HEK293 (cell line): ENCODE measurements at regions not wholly inside any gene's neighbourhood (a gene's known extent, or its start where the extent isn't known, plus 50 kb on each side); places are given as distances from the start of the nearest gene placed in this dataset.
"Not testable (repeated sequence)": the region's sequence is repeated elsewhere in the genome, so short reads cannot be mapped to it uniquely, and the experiment has no call there.

Source experiments
- CTCF ChIA-PET: fragments of 350-600 bp; formaldehyde crosslinking; extraction: SDS; loops from one replicate; lab custom pipeline; 2021; ENCODE audit warnings: antibody characterized with exemption; lab: Yijun Ruan, JAX
- POLR2A ChIA-PET: fragments of 300-600 bp; formaldehyde crosslinking; extraction: SDS; loops from one replicate; lab custom pipeline; 2020; ENCODE audit warnings: antibody characterized with exemption, inconsistent platforms; lab: Yijun Ruan, JAX
- H3K27ac ChIP-seq: fragments of 200-500 bp; sonication (Bioruptor generic); 2 replicates; pipeline ENCODE4 v1.5.1; 2014; ENCODE audit warnings: low read depth, low read length, control low read depth, inconsistent platforms; ENCODE audit errors: extremely low read depth
- H3K36me3 ChIP-seq, 2 experiments: fragments of 200-500 bp in 1 of 2; sonication (Bioruptor generic) in 1 of 2; 1 replicate in 1 of 2; 2 replicates in 1 of 2; pipeline ENCODE4 v1.5.1; 2014 to 2017; ENCODE audit warnings: inconsistent platforms in 2 of 2, low read length in 2 of 2; ENCODE audit not compliant: control insufficient read depth in 2 of 2, insufficient read depth in 1 of 2
- H3K4me1 ChIP-seq: fragments of 200-500 bp; sonication (Bioruptor generic); 2 replicates; pipeline ENCODE4 v1.5.1; 2014; ENCODE audit warnings: mild to moderate bottlenecking, low read length, inconsistent platforms; ENCODE audit not compliant: control insufficient read depth, insufficient read depth
- H3K4me3 ChIP-seq: 2 replicates; pipeline ENCODE4 v1.5.1; 2011; ENCODE audit warnings: low read depth, mild to moderate bottlenecking, control low read depth, low read length, moderate library complexity
- H3K9me3 ChIP-seq: fragments of 200-500 bp; sonication (Bioruptor generic); 2 replicates; pipeline ENCODE4 v1.5.1; 2014; ENCODE audit warnings: low read depth, low read length, inconsistent platforms; ENCODE audit not compliant: control insufficient read depth, insufficient read depth
- GLIS1 ChIP-seq: fragments of 450-650 bp; formaldehyde crosslinking; IDR thresholded peaks from 2 replicates; pipeline ENCODE4 v1.5.1; 2016; ENCODE audit warnings: missing biosample characterization, missing genetic modification characterization
- HIC1 ChIP-seq: fragments of 450-650 bp; formaldehyde crosslinking; IDR thresholded peaks from 2 replicates; pipeline ENCODE4 v1.5.1; 2016; ENCODE audit warnings: missing biosample characterization, missing genetic modification characterization
- SP2 ChIP-seq: fragments of 450-650 bp; formaldehyde crosslinking; IDR thresholded peaks from 2 replicates; pipeline ENCODE4 v1.5.1; 2016; ENCODE audit warnings: missing biosample characterization, missing genetic modification characterization
- ZBTB1 ChIP-seq: fragments of 450-650 bp; formaldehyde crosslinking; IDR thresholded peaks from 2 replicates; pipeline ENCODE4 v1.5.1; 2016; ENCODE audit warnings: missing biosample characterization, missing genetic modification characterization
- ZNF114 ChIP-seq: fragments of 450-650 bp; formaldehyde crosslinking; IDR thresholded peaks from 2 replicates; pipeline ENCODE4 v1.5.0; 2017; ENCODE audit warnings: missing biosample characterization, missing genetic modification characterization
- ZNF121 ChIP-seq: fragments of 450-650 bp; formaldehyde crosslinking; IDR thresholded peaks from 2 replicates; pipeline ENCODE4 v1.5.1; 2016; ENCODE audit warnings: missing biosample characterization, missing genetic modification characterization
- ZNF18 ChIP-seq: fragments of 450-650 bp; formaldehyde crosslinking; IDR thresholded peaks from 2 replicates; pipeline ENCODE4 v1.5.1; 2016; ENCODE audit warnings: missing biosample characterization, missing genetic modification characterization
- ZNF239 ChIP-seq: fragments of 450-650 bp; formaldehyde crosslinking; IDR thresholded peaks from 2 replicates; pipeline ENCODE4 v1.5.1; 2016; ENCODE audit warnings: missing biosample characterization, missing genetic modification characterization
- ZNF274 ChIP-seq, 2 experiments: fragments of 200-500 bp in 1 of 2; fragments of 450-650 bp in 1 of 2; sonication (Bioruptor generic) in 1 of 2; formaldehyde crosslinking in 1 of 2; IDR thresholded peaks; 2 replicates each; pipeline versions ENCODE4 v1.5.1 to v1.6.1; 2014 to 2016; ENCODE audit warnings: borderline replicate concordance in 1 of 2, inconsistent platforms in 1 of 2, low read length in 1 of 2, missing biosample characterization in 1 of 2, missing genetic modification characterization in 1 of 2
- ZNF391 ChIP-seq: fragments of 450-650 bp; formaldehyde crosslinking; IDR thresholded peaks from 2 replicates; pipeline ENCODE4 v1.5.1; 2016; ENCODE audit warnings: low read depth, missing biosample characterization, missing genetic modification characterization, borderline replicate concordance
- ZNF529 ChIP-seq: fragments of 450-650 bp; formaldehyde crosslinking; IDR thresholded peaks from 2 replicates; pipeline ENCODE4 v1.5.1; 2017; ENCODE audit warnings: missing genetic modification characterization, missing biosample characterization; ENCODE audit not compliant: insufficient replicate concordance
- ZNF623 ChIP-seq: fragments of 450-650 bp; formaldehyde crosslinking; IDR thresholded peaks from 2 replicates; pipeline ENCODE4 v1.5.1; 2016; ENCODE audit warnings: missing biosample characterization, missing genetic modification characterization
- TF ChIP-seq, protein P1 (sequence below): fragments of 450-650 bp; formaldehyde crosslinking; conservative IDR thresholded peaks from 2 replicates; pipeline ENCODE4 v1.5.1; 2016; ENCODE audit warnings: low read depth, missing biosample characterization, missing genetic modification characterization
- TF ChIP-seq, protein P2 (sequence below): fragments of 450-650 bp; IDR thresholded peaks from 2 replicates; pipeline ENCODE4 v1.5.1; 2018; ENCODE audit warnings: missing biosample characterization, missing genetic modification characterization
- TF ChIP-seq, protein P3 (sequence below): fragments of 450-650 bp; formaldehyde crosslinking; IDR thresholded peaks from 2 replicates; pipeline ENCODE4 v1.5.1; 2016; ENCODE audit warnings: missing biosample characterization, missing genetic modification characterization
- TF ChIP-seq, protein P4 (sequence below): fragments of 450-650 bp; formaldehyde crosslinking; IDR thresholded peaks from 2 replicates; pipeline ENCODE4 v1.5.1; 2016; ENCODE audit warnings: missing biosample characterization, missing genetic modification characterization

- CTCF ChIA-PET: no interaction called here
- Histone ChIP-seq H3K9me3 (no peaks in the 10 kb centered on the region), H3K36me3 (no peaks in the 10 kb centered on the region), H3K27ac (no peak overlapping the region), H3K4me3 (no peak overlapping the region)
- TF ChIP-seq, protein P1, sequence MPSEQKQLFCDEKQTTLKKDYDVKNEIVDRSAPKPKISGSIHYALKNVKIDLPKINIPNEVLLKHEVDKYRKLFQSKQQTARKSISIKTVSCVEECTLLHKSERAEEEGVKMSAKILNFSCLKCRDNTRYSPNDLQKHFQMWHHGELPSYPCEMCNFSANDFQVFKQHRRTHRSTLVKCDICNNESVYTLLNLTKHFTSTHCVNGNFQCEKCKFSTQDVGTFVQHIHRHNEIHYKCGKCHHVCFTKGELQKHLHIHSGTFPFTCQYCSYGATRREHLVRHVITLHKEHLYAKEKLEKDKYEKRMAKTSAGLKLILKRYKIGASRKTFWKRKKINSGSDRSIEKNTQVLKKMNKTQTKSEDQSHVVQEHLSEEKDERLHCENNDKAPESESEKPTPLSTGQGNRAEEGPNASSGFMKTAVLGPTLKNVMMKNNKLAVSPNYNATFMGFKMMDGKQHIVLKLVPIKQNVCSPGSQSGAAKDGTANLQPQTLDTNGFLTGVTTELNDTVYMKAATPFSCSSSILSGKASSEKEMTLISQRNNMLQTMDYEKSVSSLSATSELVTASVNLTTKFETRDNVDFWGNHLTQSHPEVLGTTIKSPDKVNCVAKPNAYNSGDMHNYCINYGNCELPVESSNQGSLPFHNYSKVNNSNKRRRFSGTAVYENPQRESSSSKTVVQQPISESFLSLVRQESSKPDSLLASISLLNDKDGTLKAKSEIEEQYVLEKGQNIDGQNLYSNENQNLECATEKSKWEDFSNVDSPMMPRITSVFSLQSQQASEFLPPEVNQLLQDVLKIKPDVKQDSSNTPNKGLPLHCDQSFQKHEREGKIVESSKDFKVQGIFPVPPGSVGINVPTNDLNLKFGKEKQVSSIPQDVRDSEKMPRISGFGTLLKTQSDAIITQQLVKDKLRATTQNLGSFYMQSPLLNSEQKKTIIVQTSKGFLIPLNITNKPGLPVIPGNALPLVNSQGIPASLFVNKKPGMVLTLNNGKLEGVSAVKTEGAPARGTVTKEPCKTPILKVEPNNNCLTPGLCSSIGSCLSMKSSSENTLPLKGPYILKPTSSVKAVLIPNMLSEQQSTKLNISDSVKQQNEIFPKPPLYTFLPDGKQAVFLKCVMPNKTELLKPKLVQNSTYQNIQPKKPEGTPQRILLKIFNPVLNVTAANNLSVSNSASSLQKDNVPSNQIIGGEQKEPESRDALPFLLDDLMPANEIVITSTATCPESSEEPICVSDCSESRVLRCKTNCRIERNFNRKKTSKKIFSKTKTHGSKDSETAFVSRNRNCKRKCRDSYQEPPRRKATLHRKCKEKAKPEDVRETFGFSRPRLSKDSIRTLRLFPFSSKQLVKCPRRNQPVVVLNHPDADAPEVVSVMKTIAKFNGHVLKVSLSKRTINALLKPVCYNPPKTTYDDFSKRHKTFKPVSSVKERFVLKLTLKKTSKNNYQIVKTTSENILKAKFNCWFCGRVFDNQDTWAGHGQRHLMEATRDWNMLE (tag by site-specific recombination): no peak
- TF ChIP-seq ZNF239: no peak
- TF ChIP-seq ZNF623 (tag by site-specific recombination): no peak
- no peak for TF ChIP-seq ZNF529 (tag by site-specific recombination)
- TF ChIP-seq, protein P2, sequence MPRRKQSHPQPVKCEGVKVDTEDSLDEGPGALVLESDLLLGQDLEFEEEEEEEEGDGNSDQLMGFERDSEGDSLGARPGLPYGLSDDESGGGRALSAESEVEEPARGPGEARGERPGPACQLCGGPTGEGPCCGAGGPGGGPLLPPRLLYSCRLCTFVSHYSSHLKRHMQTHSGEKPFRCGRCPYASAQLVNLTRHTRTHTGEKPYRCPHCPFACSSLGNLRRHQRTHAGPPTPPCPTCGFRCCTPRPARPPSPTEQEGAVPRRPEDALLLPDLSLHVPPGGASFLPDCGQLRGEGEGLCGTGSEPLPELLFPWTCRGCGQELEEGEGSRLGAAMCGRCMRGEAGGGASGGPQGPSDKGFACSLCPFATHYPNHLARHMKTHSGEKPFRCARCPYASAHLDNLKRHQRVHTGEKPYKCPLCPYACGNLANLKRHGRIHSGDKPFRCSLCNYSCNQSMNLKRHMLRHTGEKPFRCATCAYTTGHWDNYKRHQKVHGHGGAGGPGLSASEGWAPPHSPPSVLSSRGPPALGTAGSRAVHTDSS (tag by site-specific recombination): no peak
- TF ChIP-seq ZNF391 (tag by site-specific recombination): no peak
- TF ChIP-seq ZNF274 (IDR thresholded peaks at IDR 0.05; ENCODE audit: low read length): no peak
- no peak for TF ChIP-seq ZNF274 (tag by site-specific recombination; IDR thresholded peaks at IDR 0.05; ENCODE audit: borderline replicate concordance)
- no peak for TF ChIP-seq ZNF18 (tag by site-specific recombination)
- no peak for TF ChIP-seq SP2 (tag by site-specific recombination)
- no peak for TF ChIP-seq ZNF114 (tag by site-specific recombination)
- TF ChIP-seq ZBTB1 (tag by site-specific recombination): no peak
- TF ChIP-seq ZNF121: no peak
- TF ChIP-seq, protein P3, sequence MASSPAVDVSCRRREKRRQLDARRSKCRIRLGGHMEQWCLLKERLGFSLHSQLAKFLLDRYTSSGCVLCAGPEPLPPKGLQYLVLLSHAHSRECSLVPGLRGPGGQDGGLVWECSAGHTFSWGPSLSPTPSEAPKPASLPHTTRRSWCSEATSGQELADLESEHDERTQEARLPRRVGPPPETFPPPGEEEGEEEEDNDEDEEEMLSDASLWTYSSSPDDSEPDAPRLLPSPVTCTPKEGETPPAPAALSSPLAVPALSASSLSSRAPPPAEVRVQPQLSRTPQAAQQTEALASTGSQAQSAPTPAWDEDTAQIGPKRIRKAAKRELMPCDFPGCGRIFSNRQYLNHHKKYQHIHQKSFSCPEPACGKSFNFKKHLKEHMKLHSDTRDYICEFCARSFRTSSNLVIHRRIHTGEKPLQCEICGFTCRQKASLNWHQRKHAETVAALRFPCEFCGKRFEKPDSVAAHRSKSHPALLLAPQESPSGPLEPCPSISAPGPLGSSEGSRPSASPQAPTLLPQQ (tag by site-specific recombination): no peak
- TF ChIP-seq HIC1: no peak
- TF ChIP-seq, protein P4, sequence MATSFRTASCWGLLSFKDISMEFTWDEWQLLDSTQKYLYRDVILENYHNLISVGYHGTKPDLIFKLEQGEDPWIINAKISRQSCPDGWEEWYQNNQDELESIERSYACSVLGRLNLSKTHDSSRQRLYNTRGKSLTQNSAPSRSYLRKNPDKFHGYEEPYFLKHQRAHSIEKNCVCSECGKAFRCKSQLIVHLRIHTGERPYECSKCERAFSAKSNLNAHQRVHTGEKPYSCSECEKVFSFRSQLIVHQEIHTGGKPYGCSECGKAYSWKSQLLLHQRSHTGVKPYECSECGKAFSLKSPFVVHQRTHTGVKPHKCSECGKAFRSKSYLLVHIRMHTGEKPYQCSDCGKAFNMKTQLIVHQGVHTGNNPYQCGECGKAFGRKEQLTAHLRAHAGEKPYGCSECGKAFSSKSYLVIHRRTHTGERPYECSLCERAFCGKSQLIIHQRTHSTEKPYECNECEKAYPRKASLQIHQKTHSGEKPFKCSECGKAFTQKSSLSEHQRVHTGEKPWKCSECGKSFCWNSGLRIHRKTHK (tag by site-specific recombination): no peak
- TF ChIP-seq GLIS1 (tag by site-specific recombination): no peak
- TF ChIP-seq, all 188 proteins: peak for 0
- no peaks in the 10 kb centered on the region for H3K4me1 ChIP-seq
- POLR2A ChIA-PET: no interaction called here
Measured at GRCh38 chr2:56834686-56835085, 650.9 kb downstream of the CCDC85A start.

DNA sequence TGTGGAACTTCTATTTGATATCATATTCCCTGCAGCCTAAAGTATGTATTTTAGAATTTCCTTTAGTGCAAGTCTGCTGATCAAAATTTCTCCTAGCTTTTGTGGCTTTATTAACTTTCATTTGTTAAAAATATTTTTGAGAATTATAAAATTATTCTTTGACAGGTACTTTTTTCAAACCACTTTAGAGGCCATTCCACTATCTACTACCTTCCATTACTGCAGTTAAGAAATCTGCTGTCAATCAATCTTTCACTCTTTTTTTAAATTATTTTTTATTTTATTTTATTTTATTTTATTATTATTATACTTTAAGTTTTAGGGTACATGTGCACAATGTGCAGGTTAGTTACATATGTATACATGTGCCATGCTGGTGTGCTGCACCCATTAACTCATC, 656.2 kb downstream of the CCDC85A start:
- H3K4me3 ChIP-seq, CTCF ChIA-PET, POLR2A ChIA-PET: not testable (repeated sequence)

More for the DNA sequence above, 656.2 kb downstream of the CCDC85A start:
- not testable (repeated sequence) for H3K27ac ChIP-seq, H3K36me3 ChIP-seq, H3K4me1 ChIP-seq, H3K9me3 ChIP-seq
